Retinal pigment epithelial cell (primary cell): ENCODE measurements at regions not wholly inside any gene's neighbourhood (a gene's known extent, or its start where the extent isn't known, plus 50 kb on each side); places are given as distances from the start of the nearest gene placed in this dataset.

ENCODE experiments used
- DNase-seq: peaks from one replicate; pipeline ENCODE4 v3.0.0-alpha.2; 2010; ENCODE audit warnings: low read depth
- H3K4me3 ChIP-seq: 2 replicates; pipeline ENCODE4 v1.5.1; 2011; ENCODE audit warnings: mild to moderate bottlenecking, low read length, control low read depth, moderate library complexity
- TF ChIP-seq, protein P1 (sequence below): conservative IDR thresholded peaks from 2 replicates; pipeline ENCODE4 v1.5.1; 2011; ENCODE audit warnings: low read depth, low read length, control low read depth, inconsistent platforms

DNA sequence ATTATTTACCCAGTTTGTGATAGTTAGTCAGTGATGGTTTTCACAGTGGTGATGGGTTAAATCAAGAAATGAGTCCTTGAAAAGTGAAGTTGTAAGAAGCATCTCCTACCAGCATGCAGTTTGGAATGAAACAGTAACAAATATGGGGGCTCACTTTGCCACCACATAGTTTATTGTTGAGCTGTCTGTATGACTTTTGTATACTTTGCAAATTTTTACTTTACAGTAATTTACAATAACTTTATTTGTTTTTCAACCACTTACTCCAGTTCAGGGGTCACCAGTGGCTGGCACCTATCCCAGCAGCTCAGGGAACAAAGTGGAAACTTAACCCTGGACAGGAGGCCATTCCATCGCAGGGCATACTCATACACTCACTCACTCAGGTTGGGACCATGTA is 64.5 kb upstream of the ANKRD50 start:
- no peak for DNase-seq
- no peak overlapping the region for H3K4me3 ChIP-seq
- TF ChIP-seq, protein P1, sequence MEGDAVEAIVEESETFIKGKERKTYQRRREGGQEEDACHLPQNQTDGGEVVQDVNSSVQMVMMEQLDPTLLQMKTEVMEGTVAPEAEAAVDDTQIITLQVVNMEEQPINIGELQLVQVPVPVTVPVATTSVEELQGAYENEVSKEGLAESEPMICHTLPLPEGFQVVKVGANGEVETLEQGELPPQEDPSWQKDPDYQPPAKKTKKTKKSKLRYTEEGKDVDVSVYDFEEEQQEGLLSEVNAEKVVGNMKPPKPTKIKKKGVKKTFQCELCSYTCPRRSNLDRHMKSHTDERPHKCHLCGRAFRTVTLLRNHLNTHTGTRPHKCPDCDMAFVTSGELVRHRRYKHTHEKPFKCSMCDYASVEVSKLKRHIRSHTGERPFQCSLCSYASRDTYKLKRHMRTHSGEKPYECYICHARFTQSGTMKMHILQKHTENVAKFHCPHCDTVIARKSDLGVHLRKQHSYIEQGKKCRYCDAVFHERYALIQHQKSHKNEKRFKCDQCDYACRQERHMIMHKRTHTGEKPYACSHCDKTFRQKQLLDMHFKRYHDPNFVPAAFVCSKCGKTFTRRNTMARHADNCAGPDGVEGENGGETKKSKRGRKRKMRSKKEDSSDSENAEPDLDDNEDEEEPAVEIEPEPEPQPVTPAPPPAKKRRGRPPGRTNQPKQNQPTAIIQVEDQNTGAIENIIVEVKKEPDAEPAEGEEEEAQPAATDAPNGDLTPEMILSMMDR = no peak

DNA sequence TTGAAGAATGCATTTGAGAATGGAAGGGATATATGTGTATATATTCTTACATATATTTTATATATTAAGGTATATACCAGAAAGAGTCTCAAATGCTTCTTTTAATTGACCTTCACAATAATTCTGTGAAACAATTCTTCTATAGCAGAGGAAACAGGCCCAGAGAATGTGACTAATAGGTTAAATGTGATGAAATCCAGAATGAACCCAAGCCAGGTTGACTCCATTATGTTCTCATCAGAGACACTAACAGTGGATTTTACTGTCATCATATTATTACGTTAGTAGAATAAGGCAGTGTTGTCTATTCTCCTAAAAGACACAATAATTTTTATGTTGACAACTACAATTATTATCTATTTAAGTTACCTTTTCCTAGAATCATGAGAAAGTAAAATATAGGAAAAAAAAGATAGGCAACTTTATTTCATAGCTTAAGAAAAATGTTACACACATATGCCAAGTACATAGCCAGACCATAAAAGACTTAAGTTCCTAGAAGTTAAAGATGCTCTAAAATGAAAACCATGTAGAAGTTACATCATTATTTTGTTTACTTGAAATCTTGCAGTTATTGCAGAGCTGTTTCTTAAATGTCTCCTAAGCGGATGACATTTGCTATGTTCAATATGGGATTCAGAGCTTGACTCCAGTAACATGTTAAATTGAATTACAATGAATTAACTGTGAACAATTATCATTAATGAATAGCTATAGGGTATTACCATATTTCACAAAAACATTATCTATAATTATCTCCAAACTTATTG is 56.2 kb upstream of the ANKRD50 start:
- H3K4me3 ChIP-seq = no peak overlapping the region
- TF ChIP-seq, protein P1 = no peak
- no peak for DNase-seq

DNA sequence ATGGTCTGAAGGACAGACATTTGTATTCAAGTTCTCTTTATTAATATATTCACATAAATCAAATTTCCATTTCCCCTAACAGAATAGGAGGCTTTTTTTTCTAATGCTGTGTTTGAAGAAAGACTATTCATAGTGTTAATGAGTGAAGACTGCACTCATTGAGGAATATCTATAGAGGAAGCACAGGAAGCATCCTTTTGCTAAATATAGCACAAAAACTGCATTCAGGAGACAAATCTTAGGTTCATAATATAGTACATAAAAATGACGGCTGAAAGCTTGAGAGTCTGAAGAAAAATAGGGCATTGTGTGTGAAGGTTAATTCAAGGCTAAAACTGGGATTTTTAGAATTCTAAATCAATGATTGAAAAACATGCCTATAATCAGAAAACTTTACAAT is 50.4 kb upstream of the ANKRD50 start:
- no peak for DNase-seq
- no peak overlapping the region for H3K4me3 ChIP-seq
- TF ChIP-seq, protein P1 = no peak
